WTC11 (cell line): ENCODE measurements at regions not wholly inside any gene's neighbourhood (a gene's known extent, or its start where the extent isn't known, plus 50 kb on each side); places are given as distances from the start of the nearest gene placed in this dataset.

Experiments used
- ELF4 ChIP-seq: sonication (generic); formaldehyde crosslinking; IDR thresholded peaks from 2 replicates; pipeline ENCODE4 v1.8.1; 2022; ENCODE audit warnings: low read depth, mild to moderate bottlenecking, moderate library complexity, missing genetic modification reagents
- PREB ChIP-seq: sonication (generic); formaldehyde crosslinking; IDR thresholded peaks from 2 replicates; pipeline ENCODE4 v1.8.1; 2022; ENCODE audit warnings: mild to moderate bottlenecking, missing genetic modification reagents, moderate library complexity, borderline replicate concordance
- TCF7 ChIP-seq: sonication (generic); formaldehyde crosslinking; IDR thresholded peaks from 2 replicates; pipeline ENCODE4 v1.8.0; 2022; ENCODE audit warnings: mild to moderate bottlenecking, low read depth, missing genetic modification reagents, moderate library complexity
- TEAD1 ChIP-seq: sonication (generic); formaldehyde crosslinking; IDR thresholded peaks from 2 replicates; pipeline ENCODE4 v1.8.0; 2022; ENCODE audit warnings: mild to moderate bottlenecking, missing genetic modification reagents
- TEAD4 ChIP-seq: sonication (generic); formaldehyde crosslinking; IDR thresholded peaks from 2 replicates; pipeline ENCODE4 v1.8.0; 2022; ENCODE audit warnings: mild to moderate bottlenecking, missing genetic modification reagents
- TP53 ChIP-seq: sonication (generic); formaldehyde crosslinking; IDR thresholded peaks from 2 replicates; pipeline ENCODE4 v1.8.1; 2023; ENCODE audit warnings: mild to moderate bottlenecking, missing genetic modification reagents
- ZNF671 ChIP-seq: fragments of 250-450 bp; sonication (Bioruptor Pico); IDR thresholded peaks from 2 replicates; pipeline ENCODE4 v1.8.0; 2021; ENCODE audit warnings: mild to moderate bottlenecking
- ZSCAN18 ChIP-seq: fragments of 250-450 bp; sonication (Bioruptor Pico); IDR thresholded peaks from 2 replicates; pipeline ENCODE4 v2.1.2; 2022; ENCODE audit warnings: mild to moderate bottlenecking, moderate library complexity
- TF ChIP-seq, protein P1 (sequence below): sonication (generic); formaldehyde crosslinking; IDR thresholded peaks from 2 replicates; pipeline ENCODE4 v1.8.0; 2022; ENCODE audit warnings: mild to moderate bottlenecking, missing genetic modification reagents
- TF ChIP-seq, protein P2 (sequence below): fragments of 200-600 bp; IDR thresholded peaks from 2 replicates; pipeline ENCODE4 v1.8.0; 2022; ENCODE audit warnings: antibody characterized with exemption
- TF ChIP-seq, protein P3 (sequence below): sonication (generic); formaldehyde crosslinking; IDR thresholded peaks from 2 replicates; pipeline ENCODE4 v1.8.0; 2022; ENCODE audit warnings: mild to moderate bottlenecking, missing genetic modification reagents
- TF ChIP-seq, protein P4 (sequence below): sonication (generic); formaldehyde crosslinking; IDR thresholded peaks from 2 replicates; pipeline ENCODE4 v1.8.0; 2022; ENCODE audit warnings: mild to moderate bottlenecking, missing genetic modification reagents

GRCh38 chr4:157587681-157588423 is 367.3 kb downstream of the GRIA2 start:
- TF ChIP-seq ELF4 (CRISPR knock-in tag) (no peak), ZNF671 (CRISPR knock-in tag) (no peak), TCF7 (CRISPR knock-in tag) (no peak), TEAD1 (CRISPR knock-in tag) (no peak), ZSCAN18 (CRISPR knock-in tag) (no peak), TEAD4 (CRISPR knock-in tag) (no peak), PREB (no peak), TP53 (CRISPR knock-in tag) (no peak)
- TF ChIP-seq, protein P1, sequence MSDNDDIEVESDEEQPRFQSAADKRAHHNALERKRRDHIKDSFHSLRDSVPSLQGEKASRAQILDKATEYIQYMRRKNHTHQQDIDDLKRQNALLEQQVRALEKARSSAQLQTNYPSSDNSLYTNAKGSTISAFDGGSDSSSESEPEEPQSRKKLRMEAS (CRISPR knock-in tag), result no peak
- TF ChIP-seq, protein P2, sequence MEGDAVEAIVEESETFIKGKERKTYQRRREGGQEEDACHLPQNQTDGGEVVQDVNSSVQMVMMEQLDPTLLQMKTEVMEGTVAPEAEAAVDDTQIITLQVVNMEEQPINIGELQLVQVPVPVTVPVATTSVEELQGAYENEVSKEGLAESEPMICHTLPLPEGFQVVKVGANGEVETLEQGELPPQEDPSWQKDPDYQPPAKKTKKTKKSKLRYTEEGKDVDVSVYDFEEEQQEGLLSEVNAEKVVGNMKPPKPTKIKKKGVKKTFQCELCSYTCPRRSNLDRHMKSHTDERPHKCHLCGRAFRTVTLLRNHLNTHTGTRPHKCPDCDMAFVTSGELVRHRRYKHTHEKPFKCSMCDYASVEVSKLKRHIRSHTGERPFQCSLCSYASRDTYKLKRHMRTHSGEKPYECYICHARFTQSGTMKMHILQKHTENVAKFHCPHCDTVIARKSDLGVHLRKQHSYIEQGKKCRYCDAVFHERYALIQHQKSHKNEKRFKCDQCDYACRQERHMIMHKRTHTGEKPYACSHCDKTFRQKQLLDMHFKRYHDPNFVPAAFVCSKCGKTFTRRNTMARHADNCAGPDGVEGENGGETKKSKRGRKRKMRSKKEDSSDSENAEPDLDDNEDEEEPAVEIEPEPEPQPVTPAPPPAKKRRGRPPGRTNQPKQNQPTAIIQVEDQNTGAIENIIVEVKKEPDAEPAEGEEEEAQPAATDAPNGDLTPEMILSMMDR, result no peak
- TF ChIP-seq, protein P3, sequence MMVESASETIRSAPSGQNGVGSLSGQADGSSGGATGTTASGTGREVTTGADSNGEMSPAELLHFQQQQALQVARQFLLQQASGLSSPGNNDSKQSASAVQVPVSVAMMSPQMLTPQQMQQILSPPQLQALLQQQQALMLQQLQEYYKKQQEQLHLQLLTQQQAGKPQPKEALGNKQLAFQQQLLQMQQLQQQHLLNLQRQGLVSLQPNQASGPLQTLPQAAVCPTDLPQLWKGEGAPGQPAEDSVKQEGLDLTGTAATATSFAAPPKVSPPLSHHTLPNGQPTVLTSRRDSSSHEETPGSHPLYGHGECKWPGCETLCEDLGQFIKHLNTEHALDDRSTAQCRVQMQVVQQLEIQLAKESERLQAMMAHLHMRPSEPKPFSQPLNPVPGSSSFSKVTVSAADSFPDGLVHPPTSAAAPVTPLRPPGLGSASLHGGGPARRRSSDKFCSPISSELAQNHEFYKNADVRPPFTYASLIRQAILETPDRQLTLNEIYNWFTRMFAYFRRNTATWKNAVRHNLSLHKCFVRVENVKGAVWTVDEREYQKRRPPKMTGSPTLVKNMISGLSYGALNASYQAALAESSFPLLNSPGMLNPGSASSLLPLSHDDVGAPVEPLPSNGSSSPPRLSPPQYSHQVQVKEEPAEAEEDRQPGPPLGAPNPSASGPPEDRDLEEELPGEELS (CRISPR knock-in tag), result no peak
- TF ChIP-seq, protein P4, sequence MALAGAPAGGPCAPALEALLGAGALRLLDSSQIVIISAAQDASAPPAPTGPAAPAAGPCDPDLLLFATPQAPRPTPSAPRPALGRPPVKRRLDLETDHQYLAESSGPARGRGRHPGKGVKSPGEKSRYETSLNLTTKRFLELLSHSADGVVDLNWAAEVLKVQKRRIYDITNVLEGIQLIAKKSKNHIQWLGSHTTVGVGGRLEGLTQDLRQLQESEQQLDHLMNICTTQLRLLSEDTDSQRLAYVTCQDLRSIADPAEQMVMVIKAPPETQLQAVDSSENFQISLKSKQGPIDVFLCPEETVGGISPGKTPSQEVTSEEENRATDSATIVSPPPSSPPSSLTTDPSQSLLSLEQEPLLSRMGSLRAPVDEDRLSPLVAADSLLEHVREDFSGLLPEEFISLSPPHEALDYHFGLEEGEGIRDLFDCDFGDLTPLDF (CRISPR knock-in tag), result no peak
